Fibroblast of lung (primary cell): ENCODE measurements at regions not wholly inside any gene's neighbourhood (a gene's known extent, or its start where the extent isn't known, plus 50 kb on each side); places are given as distances from the start of the nearest gene placed in this dataset.

Experiments
- DNase-seq, 2 donors: peaks; one replicate each; pipeline versions ENCODE4 v3.0.0 to v3.0.0-alpha.2; 2010; ENCODE audit warnings: low read depth in 2 of 2
- H2AFZ ChIP-seq: 2 replicates; pipeline ENCODE4 v1.5.1; 2012; ENCODE audit warnings: low read length, control low read depth, inconsistent platforms
- H3K27ac ChIP-seq: 2 replicates; pipeline ENCODE4 v1.5.1; 2011; ENCODE audit warnings: low read length, control low read depth; ENCODE audit not compliant: insufficient read depth
- H3K27me3 ChIP-seq: 2 replicates; pipeline ENCODE4 v1.5.1; 2011; ENCODE audit warnings: mild to moderate bottlenecking, low read length; ENCODE audit not compliant: control insufficient read depth, insufficient read depth
- H3K36me3 ChIP-seq: 2 replicates; pipeline ENCODE4 v1.5.1; 2011; ENCODE audit warnings: low read length; ENCODE audit not compliant: control insufficient read depth, insufficient read depth
- H3K4me1 ChIP-seq: 2 replicates; pipeline ENCODE4 v1.5.1; 2011; ENCODE audit warnings: low read length; ENCODE audit not compliant: control insufficient read depth, insufficient read depth; ENCODE audit errors: extremely low read depth
- H3K4me2 ChIP-seq: 2 replicates; pipeline ENCODE4 v1.5.1; 2011; ENCODE audit warnings: low read length, control low read depth; ENCODE audit not compliant: insufficient read depth; ENCODE audit errors: extremely low read depth
- H3K4me3 ChIP-seq, 4 experiments: fragments of 200-600 bp in 1 of 4; sonication (generic) in 1 of 4; replicated peaks in 1 of 4; 2 replicates each; pipeline ENCODE4 v1.5.1; 2011 to 2016; ENCODE audit warnings: low read length in 4 of 4, low read depth in 3 of 4, mild to moderate bottlenecking in 3 of 4, control low read depth in 2 of 4, inconsistent platforms in 1 of 4, mixed read lengths in 1 of 4; ENCODE audit not compliant: insufficient read depth in 1 of 4; ENCODE audit errors: control extremely low read depth in 1 of 4
- H3K79me2 ChIP-seq: 2 replicates; pipeline ENCODE4 v1.5.1; 2012; ENCODE audit warnings: mild to moderate bottlenecking, low read length, inconsistent platforms; ENCODE audit not compliant: control insufficient read depth, insufficient read depth
- H3K9ac ChIP-seq: 2 replicates; pipeline ENCODE4 v1.5.1; 2011; ENCODE audit warnings: mild to moderate bottlenecking, low read length, control low read depth; ENCODE audit not compliant: insufficient read depth
- H3K9me3 ChIP-seq: 2 replicates; pipeline ENCODE4 v1.5.1; 2012; ENCODE audit warnings: low read depth, low read length; ENCODE audit not compliant: control insufficient read depth, insufficient read depth
- H4K20me1 ChIP-seq: 2 replicates; pipeline ENCODE4 v1.5.1; 2011; ENCODE audit warnings: low read length; ENCODE audit not compliant: control insufficient read depth, insufficient read depth; ENCODE audit errors: extremely low read depth
- CTCF ChIP-seq, 2 donors: IDR thresholded peaks in 1 of 2; conservative IDR thresholded peaks in 1 of 2; 1 replicate in 1 of 2; 2 replicates in 1 of 2; pipeline ENCODE4 v1.5.1; 2011 to 2012; ENCODE audit warnings: low read length in 2 of 2, control low read depth in 1 of 2, inconsistent platforms in 1 of 2, low read depth in 1 of 2, mild to moderate bottlenecking in 1 of 2
- EZH2 ChIP-seq: IDR thresholded peaks from 2 replicates; pipeline ENCODE4 v1.5.1; 2012; ENCODE audit warnings: low read length, control low read depth, mild to moderate bottlenecking; ENCODE audit errors: missing control alignments

GRCh38 chr2:51329512-51329911, 297.6 kb upstream of the NRXN1 start:
- Histone ChIP-seq H3K9me3 (no peaks in the 10 kb centered on the region), H2AFZ (no peak overlapping the region), H3K4me2 (no peak overlapping the region), H3K27me3 (no peaks in the 10 kb centered on the region), H3K27ac (no peak overlapping the region), H3K9ac (no peak overlapping the region), H3K4me3 (no peak overlapping the region), H3K4me1 (no peaks in the 10 kb centered on the region), H4K20me1 (no peaks in the 10 kb centered on the region), H3K36me3 (no peaks in the 10 kb centered on the region), H3K79me2 (no peaks in the 10 kb centered on the region)
- TF ChIP-seq CTCF (conservative IDR thresholded peaks at IDR 0.05 in 1 of 2, IDR thresholded peaks at IDR 0.05 in 1 of 2; ENCODE audit: low read depth in 1 of 2, low read length in 2 of 2) (no peak), EZH2 (no peak)
- peak; percentile 1 to 55 for DNase-seq

- no peaks in the 10 kb centered on the region for H4K20me1 ChIP-seq
- DNase-seq: no peak
- H3K4me2 ChIP-seq: no peak overlapping the region
- no peaks in the 10 kb centered on the region for H3K4me1 ChIP-seq
- no peak overlapping the region for H2AFZ ChIP-seq
- TF ChIP-seq CTCF (conservative IDR thresholded peaks at IDR 0.05 in 1 of 2, IDR thresholded peaks at IDR 0.05 in 1 of 2; ENCODE audit: low read depth in 1 of 2, low read length in 2 of 2) (no peak), EZH2 (no peak)
- no peaks in the 10 kb centered on the region for H3K9me3 ChIP-seq
- H3K36me3 ChIP-seq: no peaks in the 10 kb centered on the region
- no peak overlapping the region for H3K9ac ChIP-seq
- no peaks in the 10 kb centered on the region for H3K27me3 ChIP-seq
- H3K27ac ChIP-seq: no peak overlapping the region
- H3K4me3 ChIP-seq: no peak overlapping the region
- no peaks in the 10 kb centered on the region for H3K79me2 ChIP-seq
These were observed 292.1 kb upstream of the NRXN1 start for GRCh38 chr2:51324051-51324450.

DNA sequence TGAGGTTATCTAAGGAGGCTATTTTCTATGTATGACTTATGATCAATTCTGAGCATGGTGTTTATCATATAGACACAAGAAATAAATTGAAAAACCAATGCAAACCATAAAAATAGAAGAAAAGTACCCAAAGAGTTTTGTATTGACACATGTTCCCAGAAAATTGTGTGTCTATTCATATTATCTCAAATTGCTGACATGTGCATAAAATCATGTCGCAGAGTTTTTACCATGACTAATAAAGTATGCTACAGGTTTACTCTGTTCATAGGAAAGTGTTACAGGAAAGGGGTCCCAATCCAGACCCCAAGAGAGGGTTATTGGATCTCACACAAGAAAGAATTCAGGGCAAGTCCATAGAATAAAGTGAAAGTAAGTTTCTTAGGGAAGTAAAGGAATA, 290.7 kb upstream of the NRXN1 start:
- Histone ChIP-seq H3K27ac (no peak overlapping the region), H3K4me2 (no peak overlapping the region), H3K9me3 (no peaks in the 10 kb centered on the region), H4K20me1 (no peaks in the 10 kb centered on the region), H3K79me2 (no peaks in the 10 kb centered on the region), H2AFZ (no peak overlapping the region), H3K27me3 (no peaks in the 10 kb centered on the region), H3K4me1 (no peaks in the 10 kb centered on the region), H3K36me3 (no peaks in the 10 kb centered on the region), H3K4me3 (no peak overlapping the region), H3K9ac (no peak overlapping the region)
- no peak for DNase-seq
- TF ChIP-seq CTCF (conservative IDR thresholded peaks at IDR 0.05 in 1 of 2, IDR thresholded peaks at IDR 0.05 in 1 of 2; ENCODE audit: low read depth in 1 of 2, low read length in 2 of 2) (no peak), EZH2 (no peak)
